ENCODE measurements at regions not wholly inside any gene's neighbourhood (a gene's known extent, or its start where the extent isn't known, plus 50 kb on each side); places are given as distances from the start of the nearest gene placed in this dataset.
"Not testable (repeated sequence)": the region's sequence is repeated elsewhere in the genome, so short reads cannot be mapped to it uniquely, and the experiment has no call there.

- no peak for DNase-seq
Measured at GRCh38 chr3:19825193-19825592, 108.8 kb downstream of the EFHB start.

- DNase-seq = no peak
Measured at GRCh38 chr3:19822805-19823204, 111.2 kb downstream of the EFHB start.

DNA sequence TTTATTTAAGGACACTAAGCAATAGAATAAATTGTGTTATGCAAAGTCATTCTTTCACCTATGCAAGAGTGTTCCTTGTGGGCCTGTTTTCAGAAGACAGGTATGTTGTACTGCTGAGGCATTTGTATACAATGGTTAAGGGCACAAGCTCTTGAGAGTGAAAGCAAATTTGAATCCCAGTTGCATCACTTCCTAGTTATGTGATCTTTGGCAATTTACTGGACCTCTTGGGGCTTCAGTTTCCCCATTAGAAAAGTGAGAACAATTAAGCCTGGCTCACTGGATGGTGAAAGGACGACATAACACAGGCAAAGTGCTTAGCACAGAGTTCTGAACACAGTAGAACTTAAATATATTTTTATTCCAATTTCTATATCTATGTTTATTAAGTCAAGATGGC is 117.4 kb downstream of the EFHB start:
- peak; percentile 27 for DNase-seq

- no peak for DNase-seq
Measured at GRCh38 chr3:19815805-19816204, 118.2 kb downstream of the EFHB start.

DNA sequence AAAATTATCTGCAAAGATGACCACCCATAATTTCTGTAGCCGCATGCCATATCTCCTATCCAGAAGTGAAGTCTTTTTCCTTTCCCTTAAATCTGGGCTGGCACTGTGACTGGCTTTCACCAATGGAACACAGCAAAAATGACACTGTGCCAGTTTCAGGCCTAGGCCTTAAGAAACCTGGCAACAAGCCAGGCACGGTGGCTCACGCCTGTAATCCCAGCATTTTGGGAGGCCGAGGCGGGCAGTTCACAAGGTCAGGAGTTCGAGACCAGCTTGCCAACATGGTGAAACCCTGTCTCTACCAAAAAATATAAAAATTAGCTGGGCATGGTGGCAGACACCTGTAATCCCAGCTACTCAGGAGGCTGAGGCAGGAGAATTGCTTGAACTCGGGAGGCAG is 120.3 kb downstream of the EFHB start:
- not testable (repeated sequence) for DNase-seq

DNA sequence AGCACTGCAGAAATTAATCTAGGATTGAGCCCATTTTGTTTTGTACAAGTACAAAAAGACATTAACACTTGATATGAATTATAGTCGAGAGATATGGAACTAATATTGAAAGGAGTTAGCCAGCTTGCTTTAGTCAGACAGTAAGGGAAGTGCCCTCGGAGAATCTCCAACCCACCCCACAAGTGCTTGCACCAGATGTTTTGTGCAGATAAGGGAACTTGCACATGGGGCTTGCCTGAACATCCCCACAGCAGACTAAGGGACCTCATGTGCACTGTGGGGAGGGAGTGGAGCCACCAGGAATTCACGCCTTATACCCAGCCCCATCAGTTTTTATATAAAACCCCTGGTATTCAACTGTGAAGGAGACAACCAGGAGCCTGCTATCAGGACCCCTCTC is 122.3 kb downstream of the EFHB start:
- DNase-seq = peak; percentile 98

GRCh38 chr3:19808834-19809233 is 125.2 kb downstream of the EFHB start:
- DNase-seq = no peak

DNA sequence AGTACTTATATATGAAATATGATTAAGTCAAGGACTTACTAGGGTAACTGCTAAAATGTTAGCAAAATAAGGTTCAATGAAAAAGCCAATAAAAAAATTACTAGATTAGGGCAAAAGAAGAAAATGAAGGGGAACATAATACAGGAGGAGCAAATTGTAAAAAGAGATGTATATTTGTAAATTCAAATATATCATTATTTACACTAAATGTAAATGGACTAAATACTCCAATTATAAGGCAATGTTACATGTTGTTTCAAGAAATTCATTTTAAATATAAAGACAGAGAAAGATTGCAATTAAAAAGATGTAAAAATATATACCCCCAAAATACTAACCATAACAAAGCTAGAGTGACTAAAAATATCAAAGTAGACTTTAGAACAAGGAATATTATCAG is 134.1 kb downstream of the EFHB start:
- DNase-seq = no peak

GRCh38 chr3:19799115-19799514 is 134.9 kb downstream of the EFHB start:
- no peak for DNase-seq

GRCh38 chr3:19798324-19798723 is 135.7 kb downstream of the EFHB start:
- no peak for DNase-seq

- no peak for DNase-seq
Measured at GRCh38 chr3:19792388-19792787, 141.6 kb downstream of the EFHB start.

- DNase-seq = no peak
Measured at GRCh38 chr3:19775765-19776164, 158.3 kb downstream of the EFHB start.

GRCh38 chr3:19769694-19770093 is 164.3 kb downstream of the EFHB start:
- no peak for DNase-seq

- no peak for DNase-seq
Measured at GRCh38 chr3:19765954-19766353, 168.1 kb downstream of the EFHB start.

DNA sequence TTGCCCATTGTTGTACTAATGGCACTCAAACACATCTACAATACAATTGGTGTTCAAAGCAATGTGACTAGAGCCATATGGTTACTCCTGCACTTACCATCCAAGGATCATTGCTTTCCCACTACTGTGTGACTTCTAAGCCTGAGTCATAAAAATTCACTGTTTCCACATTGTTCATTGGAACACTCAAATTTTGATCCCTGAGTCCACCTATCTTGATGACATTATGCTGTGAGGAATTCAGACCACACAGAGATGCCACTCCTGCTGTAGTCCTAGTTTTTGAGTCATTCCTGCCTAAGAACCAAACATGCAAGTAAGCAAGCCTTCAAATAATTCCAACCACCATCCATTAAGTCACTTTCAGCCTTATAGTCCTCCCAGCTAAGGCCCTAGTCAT is 176.2 kb downstream of the EFHB start:
- DNase-seq = no peak

GRCh38 chr3:19749448-19750017 is 184.5 kb downstream of the EFHB start:
- DNase-seq = no peak

- no peak for DNase-seq
Measured at GRCh38 chr3:19748782-19749447, 185.1 kb downstream of the EFHB start.

GRCh38 chr3:19744047-19744446 is 190.0 kb downstream of the EFHB start:
- no peak for DNase-seq

DNA sequence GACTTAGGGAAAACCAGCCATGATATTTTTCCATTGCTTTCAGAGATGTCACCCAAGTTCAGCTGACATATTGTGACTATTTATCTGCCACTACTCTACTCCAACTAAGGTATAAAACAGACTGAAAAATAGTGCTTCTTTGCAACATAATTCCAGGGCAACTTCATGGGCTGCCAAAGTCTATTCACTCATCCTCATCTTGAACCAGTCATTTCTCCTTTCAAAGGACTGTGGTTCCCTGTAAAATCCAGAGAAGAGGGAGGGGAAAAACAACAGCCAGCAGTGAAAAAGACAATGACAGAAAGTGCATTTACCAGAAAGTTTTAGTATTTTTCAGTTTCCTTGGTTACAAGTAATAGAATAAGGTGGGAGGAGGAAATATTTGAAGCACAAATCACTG is 191.1 kb downstream of the EFHB start:
- no peak for DNase-seq

DNA sequence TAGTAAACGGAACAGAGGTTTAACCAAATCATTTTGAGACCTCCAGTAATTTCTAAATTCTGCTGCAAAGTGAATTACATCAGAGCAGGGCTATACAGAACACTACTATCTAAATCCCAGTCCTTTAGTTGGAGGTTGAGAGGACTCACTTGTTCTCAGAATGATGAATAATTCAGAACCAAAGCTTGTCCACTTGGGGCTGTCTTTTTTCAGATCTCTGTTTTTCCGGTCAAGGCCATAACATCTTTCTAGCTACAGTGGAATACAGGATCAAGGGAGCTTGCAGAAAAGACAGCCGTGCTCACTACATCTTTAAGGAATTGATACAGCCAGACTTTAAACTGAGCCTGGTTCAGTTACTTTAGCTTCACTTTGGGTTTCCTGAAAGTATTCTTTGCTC is 194.5 kb downstream of the EFHB start:
- DNase-seq = no peak

- no peak for DNase-seq
Measured at GRCh38 chr3:19738846-19739245, 195.2 kb downstream of the EFHB start.

GRCh38 chr3:19735111-19735510 is 198.9 kb downstream of the EFHB start:
- peak; percentile 6 for DNase-seq

DNA sequence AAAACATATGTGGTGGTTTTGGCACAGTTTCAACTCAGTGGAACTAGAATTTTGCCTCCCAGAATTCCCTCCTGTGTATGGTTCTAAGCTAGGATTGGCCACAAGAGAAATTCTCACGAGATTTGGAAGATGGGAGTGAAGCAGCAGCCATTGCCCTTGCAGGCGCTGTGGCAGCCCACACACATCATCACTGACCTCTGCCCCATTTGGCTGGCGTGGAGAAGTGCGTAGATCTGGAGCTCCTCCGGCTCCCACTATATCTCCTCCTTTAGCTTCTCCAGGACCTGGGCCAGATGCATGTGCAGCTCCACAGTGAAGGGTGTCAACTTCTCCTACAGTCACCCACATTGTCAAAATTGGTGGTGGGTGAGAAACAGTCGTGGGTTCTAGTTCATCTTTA is 199.6 kb downstream of the EFHB start:
- DNase-seq = no peak

DNA sequence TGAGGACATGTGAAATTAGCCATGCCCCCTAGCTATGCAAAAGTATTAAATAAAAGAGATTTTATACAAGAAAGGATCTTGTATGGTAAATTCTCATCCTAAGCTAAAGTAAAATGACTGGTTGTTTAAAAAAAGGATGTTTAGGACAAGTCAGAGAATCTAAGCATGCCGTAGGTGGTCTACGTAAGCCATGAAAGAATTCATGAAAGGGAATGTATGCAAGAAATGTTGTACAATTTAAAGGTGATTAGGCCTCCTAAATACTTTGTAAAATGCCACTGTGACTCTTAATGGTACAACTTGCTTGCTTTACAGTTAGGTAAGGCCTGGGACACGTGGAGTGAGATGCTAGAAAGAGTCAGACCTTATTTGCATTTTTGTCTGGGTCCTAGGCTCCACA is 209.0 kb downstream of the EFHB start:
- no peak for DNase-seq

DNA sequence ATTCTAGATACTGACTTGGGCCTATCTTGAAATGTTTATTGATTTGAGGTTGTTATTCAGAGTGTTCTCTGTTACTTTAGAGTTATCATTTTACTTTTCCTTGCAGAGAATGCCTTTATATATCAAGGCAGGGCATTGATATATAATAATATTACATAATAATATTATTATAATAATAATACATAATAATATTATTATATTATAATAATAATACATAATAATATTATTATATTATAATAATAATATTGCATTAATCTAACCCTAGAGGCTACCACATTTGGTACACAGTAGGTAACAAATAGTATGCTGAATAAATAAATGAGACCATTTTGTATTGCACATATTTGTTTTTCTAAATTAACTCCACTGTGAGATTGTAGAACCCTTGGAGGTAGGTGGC is 216.3 kb downstream of the EFHB start:
- DNase-seq = no peak

Measured in hematopoietic multipotent progenitor cell treated with erythropoietin and hydrocortisone succinate and interleukin-3 and kit ligand, for 4 days (in vitro differentiated cells).